ENCODE measurements at regions not wholly inside any gene's neighbourhood (a gene's known extent, or its start where the extent isn't known, plus 50 kb on each side); places are given as distances from the start of the nearest gene placed in this dataset.

GRCh38 chr15:23503980-23504379 is 56.9 kb upstream of the GOLGA6L2 start:
- no peaks in the 10 kb centered on the region for H3K9me1 ChIP-seq (ENCODE audit: control insufficient read depth, extremely low read depth, insufficient read depth, low read length)
- H3K9me3 ChIP-seq (ENCODE audit: control insufficient read depth, low read depth, low read length): no peaks in the 10 kb centered on the region
- H3K27me3 ChIP-seq (ENCODE audit: control insufficient read depth, extremely low read depth, insufficient read depth, low read length): no peaks in the 10 kb centered on the region
- H4K20me1 ChIP-seq (ENCODE audit: control insufficient read depth, extremely low read depth, insufficient read depth, low read length): no peaks in the 10 kb centered on the region
- DNase-seq (ENCODE audit: low read depth, low spot score) (no peak), FAIRE-seq (no peak)
- no peaks in the 10 kb centered on the region for H3K36me3 ChIP-seq (ENCODE audit: control insufficient read depth in 2 of 2, extremely low read depth in 1 of 2, insufficient read depth in 2 of 2, low read length in 2 of 2)
- TF ChIP-seq CTCF (optimal IDR thresholded peaks at IDR 0.05 in 1 of 3, IDR thresholded peaks at IDR 0.05 in 1 of 3, conservative IDR thresholded peaks at IDR 0.05 in 1 of 3; ENCODE audit: extremely low read depth in 1 of 3, insufficient read depth in 2 of 3, low read length in 3 of 3) (no peak), EZH2 (IDR thresholded peaks at IDR 0.05; ENCODE audit: low read length) (no peak)
- H2AFZ ChIP-seq (ENCODE audit: control insufficient read depth, low read length): no peak overlapping the region
- no peaks in the 10 kb centered on the region for H3K4me1 ChIP-seq (ENCODE audit: control insufficient read depth, extremely low read depth, insufficient read depth, low read length)
- H3K79me2 ChIP-seq (ENCODE audit: control insufficient read depth, insufficient read depth, low read length): no peaks in the 10 kb centered on the region
- H3K4me3 ChIP-seq (ENCODE audit: control insufficient read depth in 2 of 3, extremely low read depth in 1 of 3, insufficient read depth in 2 of 3, low read depth in 1 of 3, low read length in 3 of 3): no peak overlapping the region
- H3K27ac ChIP-seq (ENCODE audit: control insufficient read depth, insufficient read depth, low read length): no peak overlapping the region
- dilution Hi-C loops (cut with MboI; ENCODE audit: extremely low pct_ligation_motif_present, low sequenced_read_pairs): no loop called here
- H3K9ac ChIP-seq (ENCODE audit: control insufficient read depth, extremely low read depth, insufficient read depth, low read length): no peak overlapping the region
- H3K4me2 ChIP-seq (ENCODE audit: control insufficient read depth, extremely low read depth, insufficient read depth, low read depth, low read length): no peak overlapping the region

- Histone ChIP-seq H3K27me3 (ENCODE audit: control insufficient read depth, extremely low read depth, insufficient read depth, low read length) (no peaks in the 10 kb centered on the region), H3K79me2 (ENCODE audit: control insufficient read depth, insufficient read depth, low read length) (no peaks in the 10 kb centered on the region), H3K27ac (ENCODE audit: control insufficient read depth, insufficient read depth, low read length) (no peak overlapping the region), H3K4me3 (ENCODE audit: control insufficient read depth in 2 of 3, extremely low read depth in 1 of 3, insufficient read depth in 2 of 3, low read depth in 1 of 3, low read length in 3 of 3) (no peak overlapping the region), H3K9me1 (ENCODE audit: control insufficient read depth, extremely low read depth, insufficient read depth, low read length) (no peaks in the 10 kb centered on the region), H3K9ac (ENCODE audit: control insufficient read depth, extremely low read depth, insufficient read depth, low read length) (no peak overlapping the region), H3K9me3 (ENCODE audit: control insufficient read depth, low read depth, low read length) (no peaks in the 10 kb centered on the region), H3K4me2 (ENCODE audit: control insufficient read depth, extremely low read depth, insufficient read depth, low read depth, low read length) (no peak overlapping the region), H4K20me1 (ENCODE audit: control insufficient read depth, extremely low read depth, insufficient read depth, low read length) (no peaks in the 10 kb centered on the region), H3K36me3 (ENCODE audit: control insufficient read depth in 2 of 2, extremely low read depth in 1 of 2, insufficient read depth in 2 of 2, low read length in 2 of 2) (no peaks in the 10 kb centered on the region), H3K4me1 (ENCODE audit: control insufficient read depth, extremely low read depth, insufficient read depth, low read length) (no peaks in the 10 kb centered on the region), H2AFZ (ENCODE audit: control insufficient read depth, low read length) (no peak overlapping the region)
- no peak for DNase-seq (ENCODE audit: low read depth, low spot score)
- TF ChIP-seq EZH2 (IDR thresholded peaks at IDR 0.05; ENCODE audit: low read length) (no peak), CTCF (optimal IDR thresholded peaks at IDR 0.05 in 1 of 3, IDR thresholded peaks at IDR 0.05 in 1 of 3, conservative IDR thresholded peaks at IDR 0.05 in 1 of 3; ENCODE audit: extremely low read depth in 1 of 3, insufficient read depth in 2 of 3, low read length in 3 of 3) (no peak)
- FAIRE-seq: no peak
- dilution Hi-C loops (cut with MboI; ENCODE audit: extremely low pct_ligation_motif_present, low sequenced_read_pairs): no loop called here
Observed at GRCh38 chr15:23503576-23503975, 56.5 kb upstream of the GOLGA6L2 start.

Measured in keratinocyte (primary cell).